ENCODE measurements at regions not wholly inside any gene's neighbourhood (a gene's known extent, or its start where the extent isn't known, plus 50 kb on each side); places are given as distances from the start of the nearest gene placed in this dataset.

DNA sequence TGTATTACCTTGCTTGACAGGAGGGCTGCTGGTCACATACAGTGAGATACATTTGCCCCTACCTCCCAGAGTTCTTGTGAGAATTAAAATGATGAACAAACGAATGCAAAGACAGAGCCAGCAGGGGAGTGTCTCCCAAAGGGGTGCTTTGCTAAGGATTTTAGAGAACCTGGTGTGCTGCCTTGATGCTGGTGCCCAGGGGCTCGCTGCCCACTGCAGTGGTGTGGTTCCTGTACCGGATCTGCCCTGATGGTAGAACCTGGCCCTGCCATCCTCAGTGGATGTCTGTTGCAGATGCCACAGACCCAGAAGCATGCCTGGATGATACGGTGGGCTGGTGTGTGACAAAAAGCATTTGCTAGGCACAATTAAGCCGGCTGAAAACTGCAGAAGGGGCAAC is 414.8 kb upstream of the HS6ST1 start:
- no peak for DNase-seq

DNA sequence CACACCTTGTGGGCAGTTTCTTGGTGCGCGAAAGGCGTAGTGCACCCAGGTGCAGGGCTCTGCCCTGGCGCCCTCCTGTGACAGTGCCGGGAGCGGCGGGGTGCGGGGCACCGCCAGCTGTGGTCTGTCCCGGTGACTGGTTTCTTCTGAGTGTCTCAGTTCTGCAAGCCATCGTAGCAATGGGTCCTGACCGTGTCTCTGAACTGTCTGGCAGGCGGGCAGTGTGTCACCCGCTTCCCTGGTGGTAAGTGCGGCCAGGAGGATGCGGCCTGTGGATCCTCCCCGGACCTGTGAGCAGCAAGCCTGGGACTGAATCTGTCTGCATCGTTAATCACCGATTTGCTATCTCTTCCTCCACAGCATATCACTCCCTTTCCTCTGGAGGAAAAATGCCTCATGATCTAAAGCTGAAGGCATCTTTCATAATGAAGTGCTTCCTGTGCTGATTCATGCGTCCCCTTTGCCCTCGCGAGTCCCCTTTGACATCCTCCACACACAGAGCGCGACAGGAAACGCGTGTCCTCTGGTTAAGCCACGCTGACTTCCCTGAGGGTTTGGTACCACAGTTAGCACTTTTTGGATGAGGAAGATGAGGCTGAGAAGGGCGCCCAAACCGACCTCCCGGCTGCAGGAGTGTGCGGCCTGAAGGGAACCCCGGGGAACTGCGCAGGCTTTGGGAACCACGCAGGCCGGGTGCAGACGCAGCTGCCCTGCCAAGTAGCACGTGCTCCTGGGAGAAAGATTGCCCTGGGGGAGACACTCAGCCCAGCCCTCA is 416.0 kb upstream of the HS6ST1 start:
- DNase-seq, result no peak

DNA sequence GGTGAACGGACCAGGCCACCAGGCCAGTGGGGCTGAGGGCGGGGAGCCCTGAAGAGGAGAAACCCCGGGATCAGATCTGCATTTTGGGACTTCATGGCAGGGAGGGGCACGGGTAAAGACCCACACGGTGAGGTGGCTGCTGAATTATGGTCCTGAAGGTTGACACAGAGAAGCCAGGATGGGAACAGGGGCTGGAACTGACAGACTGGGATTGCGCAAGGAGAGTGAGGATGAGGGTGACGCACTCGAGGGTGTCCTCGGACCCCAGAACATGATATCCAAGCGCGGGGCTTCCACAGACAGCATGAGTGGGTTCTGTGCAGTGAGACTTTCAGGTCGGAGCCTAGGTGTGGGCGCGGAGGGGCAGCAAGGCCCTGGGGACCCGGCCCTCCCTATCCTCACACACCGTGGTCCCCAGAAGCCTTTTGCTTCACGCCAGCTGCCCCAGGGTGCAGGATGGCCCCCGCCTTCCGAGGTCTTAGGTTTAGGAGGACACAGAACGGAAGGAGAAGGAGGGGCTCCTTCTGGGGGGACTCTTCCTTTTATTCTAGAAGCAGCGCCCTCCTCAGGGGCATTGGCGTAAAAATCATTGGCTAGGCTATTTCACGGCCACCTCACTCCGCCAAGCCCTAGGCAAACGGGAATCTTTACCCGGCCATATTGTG is 416.8 kb upstream of the HS6ST1 start:
- DNase-seq, result no peak

DNA sequence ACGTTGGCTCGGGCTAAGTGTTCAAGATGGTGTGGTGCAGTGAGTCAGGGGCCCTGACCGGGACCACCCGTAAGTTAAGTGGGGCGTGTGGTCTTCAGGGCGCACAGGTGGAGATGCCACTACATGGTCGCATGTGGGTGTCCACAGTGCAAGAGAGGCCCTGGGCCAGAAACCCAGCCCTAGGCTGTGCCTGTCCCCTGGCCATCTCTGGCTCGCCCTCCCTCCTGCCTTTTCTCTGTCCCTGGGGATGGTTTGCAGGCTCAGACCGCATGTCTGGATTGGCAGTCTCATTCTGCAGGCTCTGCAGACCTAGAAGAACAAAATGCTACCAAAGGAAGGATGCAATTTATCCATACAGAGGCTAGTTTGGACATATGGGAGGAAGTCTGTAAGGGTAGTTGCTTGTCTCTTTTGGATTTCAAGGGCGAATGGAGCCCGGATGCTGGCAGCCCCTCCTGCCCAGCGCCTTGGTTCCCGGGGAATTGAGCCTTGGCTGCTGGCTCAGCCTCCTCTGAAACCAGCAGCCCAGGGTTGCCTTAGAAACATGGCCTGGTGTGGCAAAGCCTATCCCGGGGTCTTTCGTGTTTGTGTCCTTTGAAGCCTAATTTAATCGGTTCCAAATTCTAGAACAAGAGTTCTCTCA is 417.5 kb upstream of the HS6ST1 start:
- DNase-seq, result peak in 2 of 58 donors; percentile 56 to 72

DNA sequence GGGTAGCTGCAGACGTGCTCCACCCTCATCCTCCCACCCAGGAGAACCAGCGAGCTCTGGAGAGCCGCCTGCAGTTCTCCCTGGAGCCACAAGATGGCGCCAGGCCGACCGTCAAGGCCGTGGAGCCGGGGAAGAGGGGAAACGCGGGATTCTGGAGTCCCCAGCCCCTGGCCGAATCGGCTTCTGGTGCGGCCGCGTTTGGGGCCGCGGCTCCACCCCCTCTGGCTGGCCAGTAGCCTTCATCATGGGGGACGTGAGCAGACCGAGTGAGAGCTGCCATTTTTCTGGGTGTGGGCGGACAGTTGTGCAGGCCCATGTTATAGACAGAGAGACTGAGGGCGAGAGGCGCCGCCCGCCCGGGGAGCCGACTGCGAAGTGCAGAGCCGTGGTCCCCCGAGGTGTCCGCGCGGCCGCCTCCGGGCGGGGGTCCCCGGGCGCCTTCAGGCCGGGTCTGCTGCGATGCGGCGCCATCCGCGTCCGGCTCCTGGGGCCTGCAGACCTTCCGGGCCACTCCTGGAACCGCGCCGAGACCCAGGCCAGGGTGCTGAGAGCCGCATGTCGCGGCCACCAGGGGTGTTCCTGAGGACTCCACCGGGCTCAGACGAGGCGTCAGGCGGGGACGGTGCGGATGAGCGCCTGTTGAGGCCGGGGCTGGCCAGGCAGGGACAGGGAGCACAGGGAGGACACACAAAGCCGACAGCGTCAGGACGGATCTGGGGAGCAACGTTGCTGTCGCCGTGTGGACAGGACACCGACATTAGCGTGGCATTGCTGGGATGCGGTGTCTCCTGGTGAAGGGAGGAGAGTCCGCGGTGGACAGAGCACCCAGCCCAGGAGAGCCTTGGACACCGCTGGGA is 418.2 kb upstream of the HS6ST1 start:
- DNase-seq, result peak in 53 of 58 donors; percentile 33 to 87 (median 64)

DNA sequence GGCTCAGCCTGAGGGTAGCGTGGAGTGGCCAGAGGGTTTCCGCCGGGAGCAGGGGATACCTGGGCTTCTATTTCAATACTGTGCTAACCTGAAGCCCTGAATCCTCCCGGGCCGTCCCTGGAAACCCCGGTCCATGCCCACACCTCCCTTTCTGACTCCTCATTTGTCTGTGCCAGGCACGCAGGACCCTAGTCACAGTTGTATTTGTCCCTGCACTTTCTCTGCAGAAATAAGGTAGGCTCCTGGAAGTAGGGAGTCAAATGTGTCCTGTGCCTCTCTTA is 418.8 kb upstream of the HS6ST1 start:
- no peak for DNase-seq

DNA sequence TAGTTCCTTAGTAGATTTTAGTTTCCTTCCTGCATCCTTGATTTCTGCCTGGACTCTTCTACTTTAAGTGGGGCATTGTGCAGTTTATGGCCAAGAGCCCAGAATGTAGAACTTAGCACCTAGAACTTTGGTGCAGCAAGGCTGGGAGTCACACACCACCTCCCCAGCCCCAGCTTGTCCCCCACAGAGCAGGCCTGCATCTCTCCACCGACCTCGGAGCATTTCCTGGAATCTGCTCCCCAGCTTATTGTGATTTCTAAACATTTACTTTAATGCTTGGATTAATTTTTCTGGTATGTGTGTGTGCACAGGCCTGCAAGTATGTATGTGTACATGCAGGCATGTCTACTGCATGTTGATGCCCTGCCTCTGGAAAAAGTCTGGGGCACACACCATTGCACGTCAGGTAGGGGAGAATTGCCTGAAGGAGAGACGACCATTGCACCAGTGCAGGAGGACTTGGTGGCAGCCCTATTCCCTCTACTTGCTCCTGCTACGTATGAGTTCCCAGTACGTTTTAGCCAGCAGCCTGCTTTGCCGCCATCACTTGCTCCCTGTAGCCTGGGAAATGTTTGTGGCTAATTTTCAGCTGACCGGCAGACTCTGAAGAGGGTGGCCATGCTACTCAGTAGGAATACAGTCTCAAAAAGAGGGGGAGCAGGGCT is 419.9 kb upstream of the HS6ST1 start:
- no peak for DNase-seq

DNA sequence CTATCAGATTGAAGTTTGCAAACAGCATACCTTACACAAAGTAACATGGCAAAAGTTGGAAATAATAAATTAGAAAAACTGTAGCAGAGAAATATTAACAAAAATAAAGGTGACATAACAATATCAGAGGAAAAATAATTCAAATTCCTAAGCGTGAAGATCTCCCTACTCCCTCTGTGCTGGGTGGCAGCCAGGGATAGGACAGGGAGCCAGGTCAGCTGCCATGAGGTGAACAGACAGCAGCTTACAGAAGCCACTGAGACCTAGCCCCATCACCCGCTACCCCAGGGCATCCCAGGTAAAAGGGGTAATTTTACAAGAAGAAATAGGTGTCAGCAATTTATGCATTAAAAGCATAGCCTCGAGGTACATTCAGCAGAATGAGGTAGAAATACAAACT is 423.8 kb upstream of the HS6ST1 start:
- no peak for DNase-seq

DNA sequence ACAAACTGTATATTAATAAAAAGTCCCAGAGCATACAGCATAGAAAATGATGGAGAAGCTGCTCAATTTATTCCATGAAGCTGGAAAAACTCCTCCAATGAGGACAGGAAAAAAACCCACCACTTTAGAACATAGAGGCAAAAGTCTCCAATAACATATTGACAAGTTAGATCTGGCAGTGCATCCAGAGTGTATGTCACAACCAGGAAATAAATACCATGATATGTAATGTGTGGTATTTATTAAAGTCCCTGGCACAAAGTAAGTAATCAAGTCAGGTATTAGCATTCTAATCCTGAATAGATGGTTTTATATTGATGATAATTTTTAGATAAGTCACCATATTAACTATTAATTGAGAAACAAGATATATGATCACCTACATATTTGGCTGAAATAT is 427.3 kb upstream of the HS6ST1 start:
- DNase-seq, result no peak

DNA sequence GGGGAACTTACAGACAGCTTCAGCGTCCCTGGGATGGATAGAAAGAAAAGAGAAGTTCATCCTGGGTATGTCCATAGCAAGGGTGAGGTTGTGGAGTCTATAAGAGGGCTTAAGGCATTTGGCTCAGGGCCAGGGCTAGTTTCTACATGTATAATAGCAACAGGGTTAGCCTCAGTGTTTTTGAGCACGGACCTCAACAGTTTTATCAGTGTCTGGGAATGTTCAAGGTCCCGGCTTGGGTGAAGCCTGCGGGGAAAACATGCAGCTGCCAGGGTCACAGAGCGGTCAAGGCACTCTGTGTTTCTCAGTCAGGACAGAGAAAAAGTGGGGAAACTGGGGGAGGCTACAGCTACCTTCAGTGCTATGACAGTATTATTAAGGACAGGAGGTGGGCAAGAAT is 427.7 kb upstream of the HS6ST1 start:
- DNase-seq, result no peak

DNA sequence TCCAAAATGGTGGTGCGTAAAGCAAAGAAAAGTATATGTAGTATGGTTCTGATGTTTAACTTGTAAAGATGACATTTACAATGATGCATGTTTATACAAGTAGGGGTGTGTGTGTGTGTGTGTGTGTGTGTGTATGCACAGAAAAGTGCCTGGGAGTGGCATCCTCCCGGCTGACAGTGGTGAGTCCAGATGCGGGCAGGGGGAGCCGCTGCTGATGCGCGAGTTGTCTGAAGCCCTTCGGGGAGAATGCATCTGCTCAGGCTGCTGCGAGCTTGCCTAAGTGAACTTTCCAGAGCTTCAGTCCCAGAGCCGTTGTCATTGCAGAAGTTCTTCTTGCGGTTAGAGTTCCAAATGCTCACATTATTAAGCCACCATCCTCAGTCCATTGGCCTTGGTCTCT is 429.7 kb upstream of the HS6ST1 start:
- no peak for DNase-seq

DNA sequence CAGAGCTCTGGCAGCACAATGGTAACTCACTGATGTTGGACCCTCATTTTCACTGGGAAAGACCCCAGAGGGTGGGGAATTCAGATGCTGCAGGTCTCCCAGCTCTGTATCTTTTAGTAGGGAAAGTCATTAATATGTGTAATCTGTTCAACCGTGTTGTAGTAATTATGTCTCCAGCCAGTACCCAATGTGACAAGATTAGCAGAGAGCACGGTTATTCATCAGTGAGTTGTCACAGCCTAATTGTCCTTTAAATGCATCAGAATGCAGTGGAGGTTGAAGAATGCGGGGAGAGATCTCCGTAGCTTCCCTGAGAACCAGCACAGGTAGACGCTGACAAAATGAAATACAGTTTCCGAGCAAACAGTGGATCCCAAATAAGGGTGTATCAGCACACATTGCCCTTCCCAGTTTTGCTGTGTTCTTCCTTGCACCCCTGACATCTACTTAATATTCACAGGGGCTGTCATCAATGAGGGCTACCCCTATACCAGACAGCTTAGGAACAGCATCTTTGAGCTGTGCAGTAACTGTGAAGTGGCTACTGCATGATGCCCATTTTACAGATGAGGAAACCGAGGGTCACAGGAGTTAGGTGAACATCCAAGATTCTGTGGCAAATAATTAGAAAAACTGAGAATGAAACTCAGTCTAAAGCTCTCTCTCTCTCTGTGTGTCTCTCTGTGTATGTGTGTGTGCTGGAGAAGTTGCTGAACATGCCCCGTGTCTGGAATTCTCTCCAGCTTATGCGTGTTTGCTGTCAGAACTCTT is 430.4 kb upstream of the HS6ST1 start:
- no peak for DNase-seq

DNA sequence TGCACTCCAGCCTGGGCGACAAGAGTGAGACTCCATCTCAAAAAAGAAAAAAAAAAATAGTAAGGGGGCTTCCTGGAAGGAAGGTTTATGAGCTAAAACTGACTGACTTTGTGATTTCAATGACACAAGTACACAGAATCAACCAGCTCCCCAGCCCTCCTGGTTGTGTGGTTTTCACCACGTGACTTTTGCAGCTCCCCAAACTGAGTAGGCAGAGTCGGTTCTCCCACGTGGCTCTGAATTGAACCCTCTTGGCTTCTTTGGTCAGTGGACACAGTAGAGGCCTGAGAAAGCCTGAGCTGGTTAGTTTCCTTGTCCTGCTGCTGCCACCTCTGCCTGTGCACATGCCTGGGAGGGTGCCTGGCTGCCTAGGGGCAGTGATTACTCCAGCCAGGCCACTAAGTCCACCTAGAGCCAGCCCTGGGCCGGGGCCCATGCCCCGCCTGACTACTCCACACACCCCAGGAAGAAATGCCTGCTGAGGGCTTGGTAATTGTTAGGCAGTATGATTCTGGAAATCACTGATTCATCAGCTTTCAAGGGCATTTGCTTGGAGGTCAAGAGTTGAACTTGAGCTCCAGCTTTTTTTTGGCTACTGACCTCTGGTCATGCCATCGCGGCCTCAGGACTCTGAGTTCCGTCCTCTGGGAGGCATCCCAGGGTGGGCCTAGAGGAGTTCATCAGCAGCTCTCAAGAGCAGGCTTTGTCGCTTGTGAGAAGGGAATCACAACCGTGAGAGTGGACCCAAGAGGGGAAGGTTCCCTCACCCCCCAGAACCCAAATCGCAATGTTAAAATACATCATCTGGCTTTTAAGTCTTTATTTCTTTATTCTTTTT is 431.9 kb upstream of the HS6ST1 start:
- no peak for DNase-seq

DNA sequence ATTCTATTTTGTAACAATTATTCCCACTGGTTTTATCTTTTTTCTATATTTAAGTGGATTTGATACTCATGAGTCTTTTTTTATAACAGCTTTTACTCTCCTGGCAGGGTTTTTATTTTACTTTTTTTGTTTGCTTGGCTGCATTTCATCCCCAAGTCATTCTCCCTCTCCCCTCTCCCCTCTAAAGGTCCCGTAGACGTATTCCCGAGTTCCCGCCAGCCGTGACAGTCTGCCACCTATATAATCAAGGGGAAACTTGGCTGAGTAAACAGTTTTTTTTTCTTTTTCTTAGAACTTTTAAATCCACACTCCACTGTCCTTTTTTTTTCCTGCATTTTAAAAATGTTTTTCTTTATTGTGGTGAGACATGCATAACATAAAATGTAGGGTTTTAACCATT is 433.1 kb upstream of the HS6ST1 start:
- DNase-seq, result no peak

DNA sequence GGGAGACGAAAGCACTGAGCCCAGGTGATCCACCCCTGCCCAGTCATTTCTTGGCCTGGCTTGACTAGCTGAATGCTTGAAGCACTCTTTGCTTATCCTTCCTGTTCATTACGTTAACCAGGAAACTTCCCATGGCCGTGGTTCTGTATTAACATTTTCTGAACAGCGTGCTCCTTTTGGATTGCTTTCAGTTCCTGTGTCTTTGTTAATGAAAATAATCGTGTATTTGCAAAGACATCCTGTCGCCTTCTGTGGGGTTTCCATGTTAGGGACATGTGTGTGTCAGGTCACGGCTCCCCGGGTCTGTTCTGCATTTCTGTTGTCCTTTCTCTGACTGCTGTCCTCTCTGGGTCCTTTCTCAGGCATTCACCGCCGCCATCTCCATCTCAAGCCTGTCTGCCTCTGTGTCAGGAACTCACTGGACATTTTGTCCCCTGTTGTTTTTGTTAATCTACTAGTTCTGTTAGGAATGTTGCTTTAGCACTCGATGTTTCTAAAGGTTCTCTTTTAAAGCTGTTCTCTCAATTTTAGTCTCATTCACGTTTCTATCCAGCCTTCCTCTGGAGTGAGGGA is 434.1 kb upstream of the HS6ST1 start:
- DNase-seq, result no peak

DNA sequence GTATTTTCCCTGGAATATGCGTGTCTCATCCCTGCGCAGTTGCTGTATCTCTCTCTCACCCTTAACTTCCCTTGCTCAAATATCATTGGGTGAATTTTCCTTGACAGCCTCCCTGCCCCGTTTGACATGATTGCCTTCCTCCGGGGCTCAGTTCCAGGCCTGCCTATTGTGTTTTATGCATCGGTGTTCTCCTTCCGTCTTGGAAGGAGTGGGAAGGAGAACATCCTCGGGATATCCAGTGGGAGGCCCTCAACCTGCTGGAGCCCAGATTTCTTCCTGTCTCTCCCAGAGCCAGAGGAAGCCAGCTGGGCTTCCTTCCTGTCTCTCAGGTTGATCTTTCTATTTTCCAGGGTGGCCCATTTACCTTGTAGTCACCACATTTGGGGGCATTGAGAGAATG is 434.7 kb upstream of the HS6ST1 start:
- DNase-seq, result no peak

DNA sequence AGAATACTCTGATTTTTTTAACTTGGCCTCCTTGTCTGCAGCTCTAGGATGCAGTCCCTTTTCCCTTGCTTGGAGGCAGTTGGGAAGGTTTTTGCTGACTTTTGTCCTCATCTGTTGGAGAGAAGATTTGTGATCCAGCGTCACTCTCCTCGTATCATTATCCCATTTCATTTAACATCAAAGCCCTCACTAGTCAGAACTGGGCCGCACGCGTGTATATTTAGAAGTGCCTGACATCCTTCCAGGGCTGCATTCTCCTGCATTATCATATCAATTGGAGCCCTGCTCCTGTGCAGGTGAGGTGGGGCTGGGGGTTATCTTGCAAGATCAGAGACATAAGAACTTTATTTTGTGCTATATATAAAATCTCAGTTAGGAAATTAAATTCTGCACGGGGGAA is 435.1 kb upstream of the HS6ST1 start:
- no peak for DNase-seq

DNA sequence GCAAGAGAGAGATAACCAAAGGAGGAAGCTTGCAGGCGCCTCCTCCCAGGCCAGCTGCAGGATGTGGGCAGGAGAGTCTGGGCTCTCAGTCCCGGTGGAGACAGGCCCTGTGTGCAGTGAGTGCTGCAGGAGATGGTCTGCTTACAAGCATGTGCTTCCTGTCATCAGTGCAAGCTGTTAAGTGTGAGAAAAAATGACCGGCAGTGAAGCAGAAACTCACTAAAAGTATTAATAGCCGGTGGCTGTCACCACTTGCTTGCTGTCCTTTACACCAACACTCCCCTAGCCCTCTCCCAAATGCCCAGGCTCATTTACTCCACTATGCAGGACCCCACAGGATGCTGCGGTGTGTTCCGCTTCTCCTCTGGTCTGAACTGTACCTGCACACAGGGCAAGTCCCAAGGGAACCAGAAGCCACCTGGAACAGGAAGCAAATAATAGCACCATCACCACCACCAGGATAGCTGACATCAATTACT is 435.6 kb upstream of the HS6ST1 start:
- DNase-seq, result peak in 29 of 58 donors; percentile 16 to 77 (median 32)
